Calu3 (cell line): ENCODE measurements at regions not wholly inside any gene's neighbourhood (a gene's known extent, or its start where the extent isn't known, plus 50 kb on each side); places are given as distances from the start of the nearest gene placed in this dataset.
"Not testable (repeated sequence)": the region's sequence is repeated elsewhere in the genome, so short reads cannot be mapped to it uniquely, and the experiment has no call there.

Experiments used
- BruUV-seq: library from RNA; stranded (reverse); fragments of 400-500 nt; replicated peaks from 2 replicates; lab custom pipeline; 2021; lab: Mats Ljungman, UMichigan
- CTCF ChIA-PET: fragments of 300-600 bp; sonication (Branson Sonifier 250); formaldehyde crosslinking; loops from one replicate; lab custom pipeline; 2022; ENCODE audit warnings: antibody characterized with exemption; lab: Charles Lee
- DNase-seq: peaks from one replicate; pipeline ENCODE4 v3.0.0; 2022
- H3K27ac Mint-ChIP-seq: one replicate; pipeline ENCODE4 v1.8.0; 2022; ENCODE audit warnings: mixed read lengths; ENCODE audit not compliant: unreplicated experiment
- H3K27me3 Mint-ChIP-seq: one replicate; pipeline ENCODE4 v1.8.0; 2022; ENCODE audit warnings: mixed read lengths; ENCODE audit not compliant: unreplicated experiment
- H3K36me3 Mint-ChIP-seq: one replicate; pipeline ENCODE4 v1.8.0; 2022; ENCODE audit warnings: mild to moderate bottlenecking, moderate library complexity, mixed read lengths; ENCODE audit not compliant: insufficient read depth, unreplicated experiment
- H3K4me1 Mint-ChIP-seq: one replicate; pipeline ENCODE4 v1.8.0; 2022; ENCODE audit warnings: mild to moderate bottlenecking, low read depth, mixed read lengths; ENCODE audit not compliant: unreplicated experiment
- H3K4me3 Mint-ChIP-seq: one replicate; pipeline ENCODE4 v1.8.0; 2022; ENCODE audit warnings: mild to moderate bottlenecking, low read depth, moderate library complexity, mixed read lengths; ENCODE audit not compliant: unreplicated experiment
- H3K9me3 Mint-ChIP-seq: one replicate; pipeline ENCODE4 v1.8.0; 2022; ENCODE audit warnings: low read depth, mixed read lengths; ENCODE audit not compliant: unreplicated experiment
- CTCF ChIP-seq: fragments of 200-600 bp; IDR thresholded peaks from one replicate; pipeline ENCODE4 v1.8.0; 2022; ENCODE audit warnings: antibody characterized with exemption; ENCODE audit not compliant: unreplicated experiment
- intact Hi-C: fragments of 100-400 bp; cut with micrococcal nuclease; formaldehyde crosslinking; loops from one replicate; pipeline ENCODE4 v1.10.0; 2022; ENCODE audit not compliant: unreplicated experiment

DNA sequence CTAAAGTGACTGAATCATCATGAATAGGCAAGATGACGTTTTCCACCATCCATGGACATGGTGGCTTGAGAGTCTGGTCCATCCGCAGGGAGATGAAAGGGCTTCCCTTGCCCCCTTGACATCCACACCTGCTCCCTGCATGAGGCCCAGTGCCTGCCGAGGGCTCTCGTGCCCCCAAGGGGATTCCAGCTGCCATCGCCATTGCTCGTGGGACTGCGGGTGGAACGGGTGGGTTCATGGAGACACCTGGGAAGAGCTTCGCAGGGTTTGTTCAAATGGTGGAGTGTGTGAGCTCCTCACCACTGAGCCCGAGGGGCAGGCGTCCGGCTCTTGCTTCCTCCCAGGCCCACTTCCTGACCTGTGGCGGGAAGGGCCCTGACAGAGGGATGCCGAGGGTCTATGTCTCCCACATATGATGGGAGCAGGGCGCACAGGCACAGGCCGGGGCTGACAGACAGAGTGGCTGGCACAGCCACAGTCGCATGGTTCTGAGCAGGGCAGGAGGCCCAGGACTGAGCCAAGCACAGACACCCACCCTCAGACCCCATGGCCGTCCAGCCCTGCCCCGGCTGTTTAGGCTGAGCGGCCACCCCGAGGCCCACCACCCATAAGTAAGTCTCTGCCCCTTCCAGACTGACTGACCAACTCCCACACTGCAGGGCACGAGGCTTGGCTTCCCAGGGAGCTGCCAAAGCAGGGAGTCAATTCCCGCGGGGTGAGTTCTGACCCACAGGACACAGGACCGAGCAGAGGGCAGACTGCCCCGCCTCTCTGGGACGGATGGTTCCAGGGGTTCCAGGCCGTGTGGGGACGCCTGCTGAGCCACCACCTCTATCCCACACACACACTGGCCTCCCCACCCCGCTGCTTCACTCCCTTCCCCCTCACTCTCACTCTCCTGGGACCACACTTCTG, 70.0 kb upstream of the PPP1R26 start:
- no peak overlapping the region for H3K27ac Mint-ChIP-seq
- CTCF ChIA-PET = interaction anchor here (0.8 kb wide), 1 partner anchor 18 kb away, joined by 5 read pairs; no protein-coding TSS in a partner anchor
- no peaks in the 10 kb centered on the region for H3K9me3 Mint-ChIP-seq
- H3K4me1 Mint-ChIP-seq = no peaks in the 10 kb centered on the region
- BruUV-seq = no TSS peak
- DNase-seq = no peak
- peaks cover 37% of the 10 kb centered on the region for H3K27me3 Mint-ChIP-seq
- no peak overlapping the region for H3K4me3 Mint-ChIP-seq
- intact Hi-C loops = no loop called here
- TF ChIP-seq CTCF = no peak
- H3K36me3 Mint-ChIP-seq = no peaks in the 10 kb centered on the region

GRCh38 chr9:135410421-135410820, 69.2 kb upstream of the PPP1R26 start:
- Mint-ChIP-seq H3K4me3 (no peak overlapping the region), H3K27me3 (peaks cover 37% of the 10 kb centered on the region), H3K36me3 (no peaks in the 10 kb centered on the region), H3K9me3 (no peaks in the 10 kb centered on the region), H3K27ac (no peak overlapping the region), H3K4me1 (no peaks in the 10 kb centered on the region)
- no TSS peak for BruUV-seq
- CTCF ChIA-PET = interaction anchor here (0.8 kb wide), 1 partner anchor 17 kb away, joined by 5 read pairs; no protein-coding TSS in a partner anchor
- TF ChIP-seq CTCF = no peak
- intact Hi-C loops = no loop called here
- no peak for DNase-seq

DNA sequence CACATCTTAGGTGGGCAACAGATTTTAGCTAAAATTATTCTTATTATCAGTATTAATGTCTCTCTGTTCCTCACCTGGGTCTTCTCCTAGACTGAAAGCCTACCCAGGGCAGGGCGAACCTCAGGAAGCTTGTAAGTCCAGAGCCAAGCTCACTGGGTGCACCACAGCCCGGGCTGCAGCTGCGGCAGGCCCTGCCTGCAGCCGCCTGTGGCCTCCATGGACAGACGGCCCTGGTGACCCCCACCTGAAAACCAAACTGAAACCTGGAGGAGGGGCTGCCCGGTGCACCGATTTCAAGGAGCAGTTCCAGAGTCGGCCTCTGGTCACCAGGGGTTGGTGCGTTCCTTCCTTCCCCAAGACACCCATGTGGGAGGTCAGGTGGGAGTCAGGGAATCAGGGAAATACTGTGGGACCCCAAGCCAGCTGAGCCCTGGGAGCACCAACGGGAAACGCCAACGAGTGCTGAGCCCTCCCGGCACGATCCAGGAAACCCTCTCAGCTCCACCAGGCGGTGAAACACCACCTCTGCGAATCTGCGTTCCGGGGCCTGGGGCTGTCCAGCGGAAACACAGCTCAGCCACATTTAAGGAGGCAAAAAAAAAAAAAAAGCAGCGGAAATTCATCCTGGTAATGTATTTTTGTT, 68.6 kb upstream of the PPP1R26 start:
- intact Hi-C loops = no loop called here
- CTCF ChIA-PET = interaction anchor here (0.7 to 0.9 kb wide), 2 partner anchors 15 to 28 kb away, joined by 3 to 4 read pairs; no protein-coding TSS in a partner anchor
- Mint-ChIP-seq H3K9me3 (no peaks in the 10 kb centered on the region), H3K27me3 (peaks cover 34% of the 10 kb centered on the region), H3K4me1 (no peaks in the 10 kb centered on the region), H3K27ac (no peak overlapping the region), H3K36me3 (no peaks in the 10 kb centered on the region), H3K4me3 (no peak overlapping the region)
- DNase-seq = no peak
- no peak for TF ChIP-seq CTCF
- no TSS peak for BruUV-seq

DNA sequence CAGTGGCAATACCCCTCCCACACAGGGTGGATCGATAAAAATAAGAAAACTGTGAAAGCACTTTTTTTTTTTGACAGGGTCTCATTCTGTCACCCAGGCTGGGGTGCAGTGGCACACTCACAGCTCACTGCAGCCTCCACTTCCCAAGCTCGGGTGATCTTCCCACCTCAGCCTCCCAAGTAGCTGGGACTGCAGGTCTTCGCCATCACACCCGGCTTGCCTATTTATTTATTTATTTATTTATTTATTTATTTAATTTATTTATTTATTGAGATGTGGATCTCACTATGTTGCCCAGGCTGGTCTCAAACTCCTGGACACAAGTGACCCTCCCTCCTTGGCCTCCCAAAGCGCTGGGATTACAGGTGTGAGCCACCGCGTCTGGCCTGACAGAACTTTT, 68.0 kb upstream of the PPP1R26 start:
- BruUV-seq, H3K4me3 Mint-ChIP-seq, H3K36me3 Mint-ChIP-seq, H3K9me3 Mint-ChIP-seq, H3K27ac Mint-ChIP-seq, H3K4me1 Mint-ChIP-seq, DNase-seq: not testable (repeated sequence)
- peaks cover 32% of the 10 kb centered on the region for H3K27me3 Mint-ChIP-seq
- CTCF ChIA-PET = interaction anchor here (0.7 to 0.9 kb wide), 2 partner anchors 28 to 45 kb away, joined by 4 to 6 read pairs; no protein-coding TSS in a partner anchor
- intact Hi-C loops = loop anchor here (2.0 kb wide), 1 partner anchor 325 kb away; the partner anchor contains the start of gene OLFM1
